ENCODE measurements at regions not wholly inside any gene's neighbourhood (a gene's known extent, or its start where the extent isn't known, plus 50 kb on each side); places are given as distances from the start of the nearest gene placed in this dataset.
A peak's percentile ranks its signal among the peaks of the same experiment; 100 is the strongest.

GRCh38 chr9:108133101-108133500, 643.5 kb upstream of the KLF4 start:
- DNase-seq: no peak

DNA sequence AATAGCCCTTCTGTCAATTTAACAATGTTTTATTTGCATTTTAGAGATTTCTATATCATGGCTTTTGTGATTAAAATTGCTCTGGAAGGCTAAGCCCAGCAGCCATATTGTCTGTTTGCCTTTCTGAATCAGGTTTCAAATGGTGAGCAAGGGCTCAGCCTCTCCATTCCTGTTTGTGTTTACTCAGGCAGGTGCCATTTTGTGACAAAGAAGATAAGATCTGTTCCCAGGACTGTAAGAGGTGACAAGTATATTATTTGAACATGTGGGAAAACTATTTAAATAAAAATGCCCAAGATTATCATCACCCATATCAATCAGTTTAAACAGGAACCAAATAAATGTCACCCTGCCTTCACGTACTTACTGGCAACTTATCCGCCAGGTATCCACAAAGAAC, 641.3 kb upstream of the KLF4 start:
- no peak for DNase-seq

DNA sequence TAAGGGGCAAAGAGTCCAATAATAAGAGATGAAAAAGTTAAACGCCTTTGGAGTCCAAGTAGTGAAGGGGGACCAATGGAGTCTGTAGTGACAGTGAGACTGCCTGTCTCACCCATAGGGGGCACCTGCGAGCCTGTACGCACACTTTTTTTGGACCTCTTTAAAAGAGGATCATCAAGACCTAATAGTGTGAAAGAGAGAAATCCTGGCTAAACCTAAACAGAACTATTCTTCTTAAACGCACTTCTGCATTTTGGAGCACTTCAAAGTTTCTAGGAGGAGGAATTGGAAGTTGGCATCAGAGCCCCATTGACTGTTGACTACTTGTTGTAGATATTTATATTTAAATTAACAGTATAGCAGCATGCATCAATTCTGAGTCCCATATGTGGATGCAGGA, 636.1 kb upstream of the KLF4 start:
- no peak for DNase-seq

- no peak for DNase-seq
Observed at GRCh38 chr9:108119530-108120113, 630.1 kb upstream of the KLF4 start.

GRCh38 chr9:108117795-108118194, 628.2 kb upstream of the KLF4 start:
- peak; percentile 95 for DNase-seq

GRCh38 chr9:108117306-108117705, 627.7 kb upstream of the KLF4 start:
- no peak for DNase-seq

GRCh38 chr9:108113596-108113995, 624.0 kb upstream of the KLF4 start:
- DNase-seq: no peak

- DNase-seq: no peak
Observed at GRCh38 chr9:108109927-108110690, 620.5 kb upstream of the KLF4 start.

DNA sequence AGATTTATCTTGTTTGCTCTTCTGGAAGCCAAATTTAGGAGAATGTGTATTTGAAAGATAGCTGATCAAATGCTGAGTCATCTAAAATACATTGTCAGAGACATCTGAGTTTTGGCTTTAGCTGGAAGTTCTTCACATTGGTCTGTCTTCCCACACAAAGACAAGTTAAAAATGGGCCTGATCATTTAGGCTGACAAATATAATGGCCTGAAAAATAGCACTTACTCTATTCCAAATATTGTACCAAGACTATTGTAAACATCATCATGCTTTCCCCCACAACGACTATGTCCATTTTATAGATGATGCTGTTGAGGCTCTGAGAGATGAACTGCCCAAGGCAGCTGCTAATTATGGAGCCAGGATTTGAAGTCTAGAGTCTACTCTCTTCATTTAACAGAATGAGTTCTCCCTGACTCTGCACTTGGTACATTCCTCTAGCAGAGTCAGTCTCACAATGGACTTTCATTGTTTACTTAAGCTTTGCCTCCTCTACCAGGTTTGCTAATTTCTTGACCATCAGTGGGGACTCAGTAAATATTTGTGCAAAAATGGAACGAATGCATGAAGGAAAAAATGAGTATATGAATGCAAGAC, 619.4 kb upstream of the KLF4 start:
- no peak for DNase-seq

GRCh38 chr9:108108280-108108851, 618.8 kb upstream of the KLF4 start:
- no peak for DNase-seq

DNA sequence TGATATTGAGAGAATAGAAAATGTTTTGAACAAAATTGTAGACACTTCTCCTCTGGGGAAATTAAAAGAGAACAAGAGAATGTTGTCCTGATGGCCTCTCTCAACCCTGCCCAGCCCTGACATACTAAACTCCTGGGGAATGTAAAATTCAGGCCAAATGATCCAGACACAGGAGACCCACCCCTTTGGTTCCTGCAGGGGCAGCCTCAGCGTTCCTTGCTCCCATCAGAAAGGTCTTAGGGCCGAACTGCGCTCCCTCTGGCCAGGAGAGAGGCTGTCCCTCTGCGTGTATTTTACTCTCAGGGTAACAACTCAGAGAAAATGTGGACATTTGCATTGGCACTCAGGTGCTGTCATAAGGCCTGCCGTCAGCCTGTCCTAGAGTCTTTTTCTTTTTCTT, 616.3 kb upstream of the KLF4 start:
- no peak for DNase-seq

DNA sequence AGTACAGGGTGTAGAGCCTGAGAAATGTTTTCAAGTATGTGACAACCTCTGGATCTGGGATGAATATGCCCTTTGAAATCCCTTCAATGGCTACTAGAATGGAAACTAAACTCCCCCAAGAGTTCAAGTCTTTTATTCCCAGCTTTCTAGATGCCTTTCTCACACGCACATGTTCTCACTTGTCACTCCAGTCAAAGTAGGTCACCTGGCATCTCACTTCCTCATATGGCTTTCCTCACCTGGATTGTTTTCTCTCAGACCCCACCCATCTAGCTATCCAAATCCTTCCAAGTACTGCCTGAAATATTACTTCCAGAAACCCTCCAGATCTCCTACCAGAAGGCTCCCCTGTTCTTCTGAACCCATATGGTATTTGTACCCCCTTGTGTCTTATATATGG, 615.4 kb upstream of the KLF4 start:
- no peak for DNase-seq

GRCh38 chr9:108103046-108103693, 613.6 kb upstream of the KLF4 start:
- DNase-seq: no peak

- DNase-seq: no peak
Observed at GRCh38 chr9:108101410-108101809, 611.8 kb upstream of the KLF4 start.

- DNase-seq: no peak
Observed at GRCh38 chr9:108100571-108100970, 611.0 kb upstream of the KLF4 start.

- DNase-seq: no peak
Observed at GRCh38 chr9:108099854-108100253, 610.3 kb upstream of the KLF4 start.

DNA sequence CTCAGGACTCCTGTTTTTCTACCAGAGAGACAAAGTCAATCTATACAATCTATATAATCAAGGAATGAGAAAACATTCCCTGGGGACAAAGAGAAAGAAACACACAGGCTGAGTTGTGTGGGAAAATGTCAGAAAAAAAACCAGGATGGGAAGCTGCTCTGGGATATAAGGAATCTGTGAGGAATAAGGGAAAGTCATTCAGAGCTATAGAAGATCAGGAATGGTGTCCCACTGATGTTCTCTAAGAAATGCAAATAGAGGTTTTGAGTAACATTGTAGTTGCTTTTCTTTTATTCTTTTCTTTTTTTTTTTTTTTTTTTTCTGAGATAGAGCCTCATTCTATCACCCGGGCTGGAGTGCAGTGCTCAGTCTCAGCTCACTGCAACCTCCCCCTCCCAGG, 605.9 kb upstream of the KLF4 start:
- DNase-seq: no peak

GRCh38 chr9:108094676-108094993, 605.1 kb upstream of the KLF4 start:
- DNase-seq: no peak

DNA sequence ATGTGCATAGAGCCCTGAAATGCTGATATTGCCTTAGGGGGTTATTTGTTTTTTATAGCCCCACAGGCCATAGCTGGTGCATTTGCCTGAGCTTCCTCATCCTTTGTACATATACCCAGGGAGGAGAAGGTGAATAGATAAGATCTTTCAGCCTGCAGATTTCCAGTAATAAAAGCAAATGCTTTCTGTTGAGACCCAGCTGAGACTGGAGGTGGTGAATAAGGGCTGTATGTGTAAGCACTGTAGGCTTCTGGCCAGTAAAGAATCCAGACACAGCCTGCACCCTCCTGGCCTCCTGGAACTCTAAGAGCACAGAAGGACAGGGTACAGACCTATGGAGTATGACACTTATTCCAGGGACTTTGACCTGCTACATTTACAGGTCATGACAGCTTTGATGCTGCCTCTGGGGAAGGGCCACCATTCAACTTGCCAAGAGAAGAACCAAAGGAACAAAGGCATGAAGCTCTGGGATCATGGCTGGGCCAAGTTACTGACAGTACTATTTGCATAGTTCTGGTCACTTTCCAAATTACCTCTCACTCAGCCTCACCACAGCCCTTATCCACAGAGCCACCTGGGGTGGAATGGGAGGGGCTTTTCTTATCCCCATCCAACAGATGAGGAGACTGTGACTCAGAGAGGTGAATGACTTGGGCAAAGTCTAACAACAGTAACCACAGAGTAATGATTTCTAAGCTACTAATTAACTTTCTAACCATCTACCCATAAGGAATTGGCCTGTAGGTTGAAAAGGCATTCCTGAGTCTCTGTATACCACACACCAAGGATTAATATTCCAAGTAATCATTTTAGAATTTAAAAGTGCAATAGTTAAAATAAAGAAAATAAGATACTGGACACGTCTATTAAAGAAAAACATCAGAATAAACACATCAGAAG, 604.5 kb upstream of the KLF4 start:
- DNase-seq: no peak

- DNase-seq: no peak
Observed at GRCh38 chr9:108088916-108089315, 599.3 kb upstream of the KLF4 start.

DNA sequence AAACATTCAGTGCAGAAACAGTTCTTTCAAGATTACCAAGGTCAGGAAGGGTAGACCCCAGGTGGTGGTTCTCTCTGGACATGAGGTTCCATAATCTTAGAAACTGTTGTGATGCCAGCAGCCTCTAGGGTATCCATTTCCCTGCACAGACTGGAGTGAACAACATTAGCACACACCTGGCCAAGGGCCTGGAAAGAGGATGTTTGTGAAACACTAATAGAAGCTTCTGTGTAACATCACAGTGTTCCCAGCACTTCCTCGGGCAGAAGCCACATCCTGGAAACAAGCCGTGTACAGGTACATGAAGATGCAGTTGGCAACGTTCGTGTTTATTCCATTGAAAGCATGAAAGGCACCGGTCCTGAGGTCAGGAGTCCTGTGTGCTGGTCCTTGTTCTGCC, 598.2 kb upstream of the KLF4 start:
- no peak for DNase-seq

DNA sequence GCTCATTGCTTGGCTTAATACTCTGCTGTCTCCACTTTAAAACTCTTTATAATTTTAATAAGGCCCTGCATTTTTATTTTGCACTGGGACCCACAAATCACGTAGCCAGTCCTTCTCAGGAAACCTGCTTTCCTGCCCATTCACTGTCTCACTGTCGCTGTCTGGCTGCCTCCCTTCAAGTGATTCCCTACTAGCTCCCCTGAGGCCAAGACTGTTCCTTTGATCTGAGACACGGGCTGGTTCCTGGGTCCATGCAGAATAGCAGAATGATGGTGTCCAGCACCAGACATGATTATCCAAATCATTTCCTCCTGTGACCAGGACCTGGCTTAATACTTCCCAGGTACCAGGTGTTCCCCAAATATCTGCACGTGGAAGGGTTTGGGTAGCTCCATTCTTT, 597.1 kb upstream of the KLF4 start:
- no peak for DNase-seq

GRCh38 chr9:108085294-108085693, 595.7 kb upstream of the KLF4 start:
- no peak for DNase-seq

All from NCI-H524 treated with DMSO at 0.1 percent for 48 hours (cell line).